Adrenal gland (tissue), 5 donors: ENCODE measurements at regions not wholly inside any gene's neighbourhood (a gene's known extent, or its start where the extent isn't known, plus 50 kb on each side); places are given as distances from the start of the nearest gene placed in this dataset.

ENCODE experiments used
- POLR2A ChIP-seq, 2 donors: fragments of 450-650 bp; IDR thresholded peaks; one replicate each; pipeline ENCODE4 v1.6.1; 2017; ENCODE audit warnings: antibody characterized with exemption in 2 of 2, mild to moderate bottlenecking in 2 of 2, moderate library complexity in 1 of 2
- TF ChIP-seq, protein P1 (sequence below), 6 experiments: fragments of 450-650 bp in 4 of 6; fragments of 200-600 bp in 2 of 6; sonication (generic) in 1 of 6; IDR thresholded peaks; 1 replicate in 5 of 6; 2 replicates in 1 of 6; pipeline versions ENCODE4 v1.5.1 to v1.8.0; 2016 to 2021; ENCODE audit warnings: antibody characterized with exemption in 6 of 6, mild to moderate bottlenecking in 2 of 6, moderate library complexity in 1 of 6
- donor health status: DM: no; HTN: no; CAD: no.

DNA sequence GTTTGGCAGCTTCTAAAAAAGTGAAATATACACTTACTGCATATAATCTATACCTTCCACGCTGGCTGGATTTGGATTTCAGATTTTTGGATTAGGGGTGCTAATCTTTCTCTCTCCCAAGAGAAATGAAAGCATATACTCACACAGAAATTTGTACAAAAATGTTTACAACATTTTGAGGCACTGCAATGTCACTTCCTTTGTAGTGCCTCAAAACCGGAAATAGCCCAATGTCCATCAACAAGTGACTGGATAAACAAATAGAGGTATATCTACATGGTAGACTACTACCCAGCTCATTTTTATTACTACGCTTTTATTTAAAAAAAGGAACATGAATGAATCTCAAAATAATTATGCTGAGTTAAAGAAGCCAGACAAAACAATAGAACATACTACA lies 74.0 kb upstream of the MIER3 start:
- TF ChIP-seq, protein P1, sequence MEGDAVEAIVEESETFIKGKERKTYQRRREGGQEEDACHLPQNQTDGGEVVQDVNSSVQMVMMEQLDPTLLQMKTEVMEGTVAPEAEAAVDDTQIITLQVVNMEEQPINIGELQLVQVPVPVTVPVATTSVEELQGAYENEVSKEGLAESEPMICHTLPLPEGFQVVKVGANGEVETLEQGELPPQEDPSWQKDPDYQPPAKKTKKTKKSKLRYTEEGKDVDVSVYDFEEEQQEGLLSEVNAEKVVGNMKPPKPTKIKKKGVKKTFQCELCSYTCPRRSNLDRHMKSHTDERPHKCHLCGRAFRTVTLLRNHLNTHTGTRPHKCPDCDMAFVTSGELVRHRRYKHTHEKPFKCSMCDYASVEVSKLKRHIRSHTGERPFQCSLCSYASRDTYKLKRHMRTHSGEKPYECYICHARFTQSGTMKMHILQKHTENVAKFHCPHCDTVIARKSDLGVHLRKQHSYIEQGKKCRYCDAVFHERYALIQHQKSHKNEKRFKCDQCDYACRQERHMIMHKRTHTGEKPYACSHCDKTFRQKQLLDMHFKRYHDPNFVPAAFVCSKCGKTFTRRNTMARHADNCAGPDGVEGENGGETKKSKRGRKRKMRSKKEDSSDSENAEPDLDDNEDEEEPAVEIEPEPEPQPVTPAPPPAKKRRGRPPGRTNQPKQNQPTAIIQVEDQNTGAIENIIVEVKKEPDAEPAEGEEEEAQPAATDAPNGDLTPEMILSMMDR (IDR thresholded peaks at IDR 0.05) = no peak
- TF ChIP-seq POLR2A (IDR thresholded peaks at IDR 0.05) = no peak
